ENCODE measurements at regions not wholly inside any gene's neighbourhood (a gene's known extent, or its start where the extent isn't known, plus 50 kb on each side); places are given as distances from the start of the nearest gene placed in this dataset.
"Not testable (repeated sequence)": the region's sequence is repeated elsewhere in the genome, so short reads cannot be mapped to it uniquely, and the experiment has no call there.

DNA sequence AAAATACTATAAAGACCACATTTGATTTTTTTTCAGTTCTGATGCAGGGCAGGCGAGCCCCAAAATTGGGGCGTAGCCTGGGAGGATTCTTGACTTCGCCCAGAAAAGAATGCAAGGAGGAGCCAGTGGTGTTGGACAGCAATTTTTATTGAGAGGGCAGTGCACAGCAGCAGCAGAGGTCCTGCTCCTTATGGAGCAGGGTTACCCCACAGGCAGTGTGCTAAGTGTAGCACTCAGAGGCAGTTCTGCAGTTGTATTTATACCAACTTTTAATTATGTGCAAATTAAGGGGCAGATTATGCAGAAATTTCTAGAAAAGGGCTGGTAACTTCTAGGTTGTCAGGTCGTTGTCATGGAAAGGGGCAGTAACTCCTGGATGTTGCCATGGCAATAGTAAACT, 69.9 kb downstream of the GASK1B start:
- TF ChIP-seq EP300 (IDR thresholded peaks at IDR 0.05), result no peak
- TF ChIP-seq POLR2A (IDR thresholded peaks at IDR 0.05), result no peak
- TF ChIP-seq POLR2AphosphoS5 (IDR thresholded peaks at IDR 0.05), result no peak
- TF ChIP-seq, protein P1, sequence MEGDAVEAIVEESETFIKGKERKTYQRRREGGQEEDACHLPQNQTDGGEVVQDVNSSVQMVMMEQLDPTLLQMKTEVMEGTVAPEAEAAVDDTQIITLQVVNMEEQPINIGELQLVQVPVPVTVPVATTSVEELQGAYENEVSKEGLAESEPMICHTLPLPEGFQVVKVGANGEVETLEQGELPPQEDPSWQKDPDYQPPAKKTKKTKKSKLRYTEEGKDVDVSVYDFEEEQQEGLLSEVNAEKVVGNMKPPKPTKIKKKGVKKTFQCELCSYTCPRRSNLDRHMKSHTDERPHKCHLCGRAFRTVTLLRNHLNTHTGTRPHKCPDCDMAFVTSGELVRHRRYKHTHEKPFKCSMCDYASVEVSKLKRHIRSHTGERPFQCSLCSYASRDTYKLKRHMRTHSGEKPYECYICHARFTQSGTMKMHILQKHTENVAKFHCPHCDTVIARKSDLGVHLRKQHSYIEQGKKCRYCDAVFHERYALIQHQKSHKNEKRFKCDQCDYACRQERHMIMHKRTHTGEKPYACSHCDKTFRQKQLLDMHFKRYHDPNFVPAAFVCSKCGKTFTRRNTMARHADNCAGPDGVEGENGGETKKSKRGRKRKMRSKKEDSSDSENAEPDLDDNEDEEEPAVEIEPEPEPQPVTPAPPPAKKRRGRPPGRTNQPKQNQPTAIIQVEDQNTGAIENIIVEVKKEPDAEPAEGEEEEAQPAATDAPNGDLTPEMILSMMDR (IDR thresholded peaks at IDR 0.05), result no peak
- DNase-seq (no peak), ATAC-seq (ENCODE audit: low FRiP score in 2 of 2) (no peak)
- H3K27me3 ChIP-seq, result no peaks in the 10 kb centered on the region
- H3K9me3 ChIP-seq, result no peaks in the 10 kb centered on the region
- WGBS, 2 donors, result 77 to 78% methylated on average over 4 of the region's 4 CpGs
- H3K36me3 ChIP-seq, result no peaks in the 10 kb centered on the region
- no peak overlapping the region for H3K4me3 ChIP-seq
- H3K4me1 ChIP-seq, result no peaks in the 10 kb centered on the region
- no peak overlapping the region for H3K27ac ChIP-seq

- H3K27me3 ChIP-seq, result no peaks in the 10 kb centered on the region
- DNase-seq (no peak), ATAC-seq (ENCODE audit: low FRiP score in 2 of 2) (no peak)
- no peaks in the 10 kb centered on the region for H3K4me1 ChIP-seq
- H3K4me3 ChIP-seq, result no peak overlapping the region
- 41 to 56% methylated on average over 4 of the region's 4 CpGs for WGBS, 2 donors
- TF ChIP-seq EP300 (IDR thresholded peaks at IDR 0.05) (no peak), POLR2AphosphoS5 (IDR thresholded peaks at IDR 0.05) (no peak), POLR2A (IDR thresholded peaks at IDR 0.05) (no peak)
- TF ChIP-seq, protein P1 (IDR thresholded peaks at IDR 0.05), result no peak
- H3K27ac ChIP-seq, result no peak overlapping the region
- no peaks in the 10 kb centered on the region for H3K9me3 ChIP-seq
- no peaks in the 10 kb centered on the region for H3K36me3 ChIP-seq
Observed at GRCh38 chr4:158099686-158100085, 73.1 kb downstream of the GASK1B start.

GRCh38 chr4:158098802-158099201, 74.0 kb downstream of the GASK1B start:
- no peaks in the 10 kb centered on the region for H3K27me3 ChIP-seq
- 86 to 94% methylated on average over 1 of the region's 1 CpG for WGBS, 2 donors

GRCh38 chr4:158094413-158095134, 78.3 kb downstream of the GASK1B start:
- Histone ChIP-seq H3K9me3 (no peaks in the 10 kb centered on the region), H3K36me3 (no peaks in the 10 kb centered on the region), H3K27ac (no peak overlapping the region), H3K4me1 (no peaks in the 10 kb centered on the region), H3K27me3 (no peaks in the 10 kb centered on the region), H3K4me3 (no peak overlapping the region)
- no peak for ATAC-seq (ENCODE audit: low FRiP score in 2 of 2)
- TF ChIP-seq POLR2AphosphoS5 (IDR thresholded peaks at IDR 0.05) (no peak), POLR2A (IDR thresholded peaks at IDR 0.05) (no peak), EP300 (IDR thresholded peaks at IDR 0.05) (no peak)
- TF ChIP-seq, protein P1 (IDR thresholded peaks at IDR 0.05), result no peak
- 85 to 96% methylated on average over 1 of the region's 1 CpG for WGBS, 2 donors
- DNase-seq, result no peak

More at GRCh38 chr4:158098802-158099201, 74.0 kb downstream of the GASK1B start:
- Histone ChIP-seq H3K4me1 (no peaks in the 10 kb centered on the region), H3K9me3 (no peaks in the 10 kb centered on the region), H3K4me3 (no peak overlapping the region), H3K36me3 (no peaks in the 10 kb centered on the region), H3K27ac (no peak overlapping the region)
- DNase-seq (no peak), ATAC-seq (ENCODE audit: low FRiP score in 2 of 2) (no peak)
- TF ChIP-seq, protein P1 (IDR thresholded peaks at IDR 0.05), result no peak
- TF ChIP-seq EP300 (IDR thresholded peaks at IDR 0.05), result no peak
- no peak for TF ChIP-seq POLR2AphosphoS5 (IDR thresholded peaks at IDR 0.05)
- TF ChIP-seq POLR2A (IDR thresholded peaks at IDR 0.05), result no peak

DNA sequence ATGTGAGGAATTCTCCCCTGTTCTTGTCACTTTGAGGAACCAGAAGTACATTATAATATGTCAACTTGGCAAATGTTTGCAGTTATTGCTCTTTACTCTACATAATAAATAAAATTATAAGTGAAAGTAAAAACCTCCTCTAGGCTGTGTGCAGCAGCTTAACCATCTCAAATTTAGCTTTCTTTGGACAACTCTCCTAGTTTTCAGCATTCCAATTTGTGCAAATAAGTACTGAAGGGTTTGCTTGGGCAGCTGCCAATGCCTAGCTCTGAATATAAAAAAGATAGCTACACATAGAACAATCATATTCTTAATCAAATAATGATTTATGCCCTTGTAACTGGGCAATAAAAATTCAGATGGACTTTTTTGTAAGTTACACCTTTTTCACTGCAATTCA, 82.5 kb downstream of the GASK1B start:
- no peaks in the 10 kb centered on the region for H3K9me3 ChIP-seq
- H3K36me3 ChIP-seq, result no peaks in the 10 kb centered on the region
- no peak for ATAC-seq (ENCODE audit: low FRiP score in 2 of 2)
- H3K27me3 ChIP-seq, result no peaks in the 10 kb centered on the region
- H3K27ac ChIP-seq, result no peak overlapping the region
- no peak for DNase-seq
- H3K4me3 ChIP-seq, result peak overlapping the region in 1 of 4 donors; percentile 9
- TF ChIP-seq EP300 (IDR thresholded peaks at IDR 0.05), result no peak
- TF ChIP-seq POLR2A (IDR thresholded peaks at IDR 0.05), result no peak
- TF ChIP-seq, protein P1 (IDR thresholded peaks at IDR 0.05), result no peak
- no peak for TF ChIP-seq POLR2AphosphoS5 (IDR thresholded peaks at IDR 0.05)
- no peaks in the 10 kb centered on the region for H3K4me1 ChIP-seq

- not testable (repeated sequence) for H3K9me3 ChIP-seq; H3K36me3 ChIP-seq; H3K4me1 ChIP-seq; H3K27me3 ChIP-seq; H3K27ac ChIP-seq; ATAC-seq (ENCODE audit: low FRiP score in 2 of 2)
- 79 to 82% methylated on average over 20 to 21 of the region's 21 CpGs for WGBS, 2 donors
- H3K4me3 ChIP-seq, result peak overlapping the region in 1 of 4 donors; percentile 9
- peak in 1 of 2 donors; percentile 35 for DNase-seq
Observed at GRCh38 chr4:158089897-158090296, 82.9 kb downstream of the GASK1B start.

All from upper lobe of left lung (tissue), 6 donors.